Activated CD4-positive, alpha-beta memory T cell treated with anti-CD3 and anti-CD28 coated beads for 36 hours (primary cell): ENCODE measurements at regions not wholly inside any gene's neighbourhood (a gene's known extent, or its start where the extent isn't known, plus 50 kb on each side); places are given as distances from the start of the nearest gene placed in this dataset.

Experiments used
- CTCF ChIA-PET: fragments of 350-600 bp; sonication (Branson Sonifier 250); formaldehyde crosslinking; loops from one replicate; lab custom pipeline; 2021; ENCODE audit warnings: antibody characterized with exemption, inconsistent platforms; lab: Charles Lee
- POLR2A ChIA-PET: fragments of 350-600 bp; sonication (Branson Sonifier 250); formaldehyde crosslinking; loops from one replicate; lab custom pipeline; 2021; ENCODE audit warnings: antibody characterized with exemption; lab: Charles Lee
- DNase-seq: peaks from one replicate; pipeline ENCODE4 v3.0.0-alpha.2; 2020
- H3K27ac Mint-ChIP-seq: one replicate; pipeline ENCODE4 v1.8.0; 2021; ENCODE audit warnings: mixed read lengths
- H3K27me3 Mint-ChIP-seq: one replicate; pipeline ENCODE4 v1.8.0; 2021; ENCODE audit warnings: mixed read lengths
- H3K36me3 Mint-ChIP-seq: one replicate; pipeline ENCODE4 v1.8.0; 2021; ENCODE audit warnings: mixed read lengths
- H3K4me1 Mint-ChIP-seq: one replicate; pipeline ENCODE4 v1.8.0; 2021; ENCODE audit warnings: low read depth, mixed read lengths
- H3K4me3 Mint-ChIP-seq: one replicate; pipeline ENCODE4 v1.8.0; 2021; ENCODE audit warnings: mild to moderate bottlenecking, mixed read lengths
- H3K9me3 Mint-ChIP-seq: one replicate; pipeline ENCODE4 v1.8.0; 2021; ENCODE audit warnings: mixed read lengths
- intact Hi-C: fragments of 100-400 bp; cut with micrococcal nuclease; formaldehyde crosslinking; loops from one replicate; pipeline ENCODE4 v1.15.1; 2023

GRCh38 chr14:48857366-48857765, 728.8 kb downstream of the RPS29 start:
- H3K27ac Mint-ChIP-seq = no peak overlapping the region
- no peaks in the 10 kb centered on the region for H3K4me1 Mint-ChIP-seq
- H3K4me3 Mint-ChIP-seq = no peak overlapping the region
- H3K36me3 Mint-ChIP-seq = no peaks in the 10 kb centered on the region
- no peak for DNase-seq
- H3K9me3 Mint-ChIP-seq = no peaks in the 10 kb centered on the region
- ChIA-PET POLR2A (no interaction called here), CTCF (no interaction called here)
- H3K27me3 Mint-ChIP-seq = no peaks in the 10 kb centered on the region
- intact Hi-C loops = no loop called here

GRCh38 chr14:48853159-48853558, 733.0 kb downstream of the RPS29 start:
- ChIA-PET CTCF (no interaction called here), POLR2A (no interaction called here)
- H3K27me3 Mint-ChIP-seq = no peaks in the 10 kb centered on the region
- DNase-seq = no peak
- H3K27ac Mint-ChIP-seq = no peak overlapping the region
- H3K4me3 Mint-ChIP-seq = no peak overlapping the region
- H3K4me1 Mint-ChIP-seq = no peaks in the 10 kb centered on the region
- H3K36me3 Mint-ChIP-seq = no peaks in the 10 kb centered on the region
- intact Hi-C loops = no loop called here
- H3K9me3 Mint-ChIP-seq = no peaks in the 10 kb centered on the region

GRCh38 chr14:48849741-48850322, 736.3 kb downstream of the RPS29 start:
- Mint-ChIP-seq H3K36me3 (no peaks in the 10 kb centered on the region), H3K27ac (no peak overlapping the region), H3K4me1 (no peaks in the 10 kb centered on the region), H3K9me3 (no peaks in the 10 kb centered on the region), H3K27me3 (no peaks in the 10 kb centered on the region), H3K4me3 (no peak overlapping the region)
- no peak for DNase-seq
- POLR2A ChIA-PET = no interaction called here
- intact Hi-C loops = no loop called here
- CTCF ChIA-PET = no interaction called here

- intact Hi-C loops = no loop called here
- no peak overlapping the region for H3K27ac Mint-ChIP-seq
- no peaks in the 10 kb centered on the region for H3K4me1 Mint-ChIP-seq
- H3K27me3 Mint-ChIP-seq = no peaks in the 10 kb centered on the region
- no peak for DNase-seq
- no peaks in the 10 kb centered on the region for H3K9me3 Mint-ChIP-seq
- POLR2A ChIA-PET = no interaction called here
- H3K4me3 Mint-ChIP-seq = no peak overlapping the region
- CTCF ChIA-PET = no interaction called here
- no peaks in the 10 kb centered on the region for H3K36me3 Mint-ChIP-seq
Measured at GRCh38 chr14:48842785-48843184, 743.4 kb downstream of the RPS29 start.

GRCh38 chr14:48826058-48826457, 760.1 kb downstream of the RPS29 start:
- H3K4me1 Mint-ChIP-seq = no peaks in the 10 kb centered on the region
- no peak overlapping the region for H3K27ac Mint-ChIP-seq
- no peaks in the 10 kb centered on the region for H3K9me3 Mint-ChIP-seq
- intact Hi-C loops = no loop called here
- no peak for DNase-seq
- no peak overlapping the region for H3K4me3 Mint-ChIP-seq
- H3K36me3 Mint-ChIP-seq = no peaks in the 10 kb centered on the region
- POLR2A ChIA-PET = no interaction called here
- no peaks in the 10 kb centered on the region for H3K27me3 Mint-ChIP-seq
- CTCF ChIA-PET = no interaction called here

- ChIA-PET POLR2A (no interaction called here), CTCF (no interaction called here)
- no peaks in the 10 kb centered on the region for H3K4me1 Mint-ChIP-seq
- no peaks in the 10 kb centered on the region for H3K36me3 Mint-ChIP-seq
- no peak for DNase-seq
- no peak overlapping the region for H3K27ac Mint-ChIP-seq
- H3K27me3 Mint-ChIP-seq = no peaks in the 10 kb centered on the region
- H3K9me3 Mint-ChIP-seq = peaks cover 2% of the 10 kb centered on the region
- intact Hi-C loops = no loop called here
- no peak overlapping the region for H3K4me3 Mint-ChIP-seq
Measured at GRCh38 chr14:48814562-48814961, 771.6 kb downstream of the RPS29 start.

- ChIA-PET POLR2A (no interaction called here), CTCF (no interaction called here)
- intact Hi-C loops = no loop called here
- H3K27me3 Mint-ChIP-seq = no peaks in the 10 kb centered on the region
- no peaks in the 10 kb centered on the region for H3K4me1 Mint-ChIP-seq
- DNase-seq = no peak
- H3K9me3 Mint-ChIP-seq = peaks cover 6% of the 10 kb centered on the region
- H3K4me3 Mint-ChIP-seq = no peak overlapping the region
- H3K27ac Mint-ChIP-seq = no peak overlapping the region
- no peaks in the 10 kb centered on the region for H3K36me3 Mint-ChIP-seq
Measured at GRCh38 chr14:48805315-48805714, 780.9 kb downstream of the RPS29 start.

GRCh38 chr14:48792376-48793024, 793.7 kb downstream of the RPS29 start:
- no peaks in the 10 kb centered on the region for H3K36me3 Mint-ChIP-seq
- POLR2A ChIA-PET = no interaction called here
- no peak for DNase-seq
- CTCF ChIA-PET = no interaction called here
- intact Hi-C loops = no loop called here
- no peak overlapping the region for H3K27ac Mint-ChIP-seq
- peaks cover 13% of the 10 kb centered on the region for H3K9me3 Mint-ChIP-seq
- H3K4me1 Mint-ChIP-seq = no peaks in the 10 kb centered on the region
- H3K4me3 Mint-ChIP-seq = no peak overlapping the region
- H3K27me3 Mint-ChIP-seq = no peaks in the 10 kb centered on the region

GRCh38 chr14:48788771-48789170, 797.4 kb downstream of the RPS29 start:
- DNase-seq = no peak
- Mint-ChIP-seq H3K36me3 (no peaks in the 10 kb centered on the region), H3K27ac (no peak overlapping the region), H3K4me1 (no peaks in the 10 kb centered on the region), H3K9me3 (peaks cover 7% of the 10 kb centered on the region), H3K27me3 (no peaks in the 10 kb centered on the region), H3K4me3 (no peak overlapping the region)
- intact Hi-C loops = no loop called here
- CTCF ChIA-PET = no interaction called here
- POLR2A ChIA-PET = no interaction called here

GRCh38 chr14:48786498-48786897, 799.7 kb downstream of the RPS29 start:
- intact Hi-C loops = no loop called here
- ChIA-PET POLR2A (no interaction called here), CTCF (no interaction called here)
- Mint-ChIP-seq H3K4me3 (no peak overlapping the region), H3K9me3 (peaks cover 2% of the 10 kb centered on the region), H3K36me3 (no peaks in the 10 kb centered on the region), H3K27ac (no peak overlapping the region), H3K4me1 (no peaks in the 10 kb centered on the region), H3K27me3 (no peaks in the 10 kb centered on the region)
- no peak for DNase-seq

- intact Hi-C loops = no loop called here
- no peak overlapping the region for H3K27ac Mint-ChIP-seq
- no peaks in the 10 kb centered on the region for H3K27me3 Mint-ChIP-seq
- peaks cover 13% of the 10 kb centered on the region for H3K9me3 Mint-ChIP-seq
- no peak for DNase-seq
- no peaks in the 10 kb centered on the region for H3K36me3 Mint-ChIP-seq
- no peaks in the 10 kb centered on the region for H3K4me1 Mint-ChIP-seq
- H3K4me3 Mint-ChIP-seq = no peak overlapping the region
- POLR2A ChIA-PET = no interaction called here
- CTCF ChIA-PET = no interaction called here
Measured at GRCh38 chr14:48771717-48772116, 814.5 kb downstream of the RPS29 start.

GRCh38 chr14:48751293-48751692, 834.9 kb downstream of the RPS29 start:
- Mint-ChIP-seq H3K4me3 (no peak overlapping the region), H3K9me3 (peaks cover 6% of the 10 kb centered on the region), H3K27me3 (no peaks in the 10 kb centered on the region), H3K27ac (no peak overlapping the region), H3K4me1 (no peaks in the 10 kb centered on the region), H3K36me3 (no peaks in the 10 kb centered on the region)
- no peak for DNase-seq
- CTCF ChIA-PET = no interaction called here
- POLR2A ChIA-PET = no interaction called here
- intact Hi-C loops = no loop called here

- no peak for DNase-seq
- ChIA-PET CTCF (no interaction called here), POLR2A (no interaction called here)
- Mint-ChIP-seq H3K4me3 (no peak overlapping the region), H3K36me3 (no peaks in the 10 kb centered on the region), H3K4me1 (no peaks in the 10 kb centered on the region), H3K27ac (no peak overlapping the region), H3K9me3 (peaks cover 4% of the 10 kb centered on the region), H3K27me3 (no peaks in the 10 kb centered on the region)
- intact Hi-C loops = no loop called here
Measured at GRCh38 chr14:48748151-48748675, 838.0 kb downstream of the RPS29 start.
